ENCODE measurements at regions not wholly inside any gene's neighbourhood (a gene's known extent, or its start where the extent isn't known, plus 50 kb on each side); places are given as distances from the start of the nearest gene placed in this dataset.

DNA sequence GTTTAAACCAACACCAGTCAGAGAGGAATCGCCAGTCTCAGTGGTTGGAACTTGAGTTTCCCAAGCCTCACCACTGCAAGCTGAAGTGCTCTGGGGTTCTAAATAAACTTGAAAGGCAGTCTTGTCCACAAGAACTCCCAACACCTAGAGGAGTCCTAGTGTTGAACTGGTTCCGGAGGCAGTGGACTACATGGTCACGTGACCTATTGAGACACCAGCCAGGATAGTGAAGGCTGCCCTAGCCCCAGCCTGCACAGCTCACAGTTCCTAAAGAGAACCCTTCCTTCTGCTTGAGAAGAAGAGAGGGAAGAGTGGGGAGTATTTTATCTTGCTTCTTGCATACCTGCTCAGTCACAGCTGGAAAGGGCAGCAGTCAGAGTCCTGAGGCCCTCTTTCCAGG, 1012.7 kb upstream of the ADGRL3 start:
- no peak for DNase-seq
- Mint-ChIP-seq H3K36me3 (ENCODE audit: unreplicated experiment) (no peaks in the 10 kb centered on the region), H3K9me3 (ENCODE audit: unreplicated experiment) (no peaks in the 10 kb centered on the region), H3K4me3 (ENCODE audit: unreplicated experiment) (no peak overlapping the region), H3K27me3 (ENCODE audit: unreplicated experiment) (no peaks in the 10 kb centered on the region), H3K27ac (ENCODE audit: unreplicated experiment) (no peak overlapping the region), H3K4me1 (ENCODE audit: low read depth, unreplicated experiment) (no peaks in the 10 kb centered on the region)
- TF ChIP-seq, protein P1, sequence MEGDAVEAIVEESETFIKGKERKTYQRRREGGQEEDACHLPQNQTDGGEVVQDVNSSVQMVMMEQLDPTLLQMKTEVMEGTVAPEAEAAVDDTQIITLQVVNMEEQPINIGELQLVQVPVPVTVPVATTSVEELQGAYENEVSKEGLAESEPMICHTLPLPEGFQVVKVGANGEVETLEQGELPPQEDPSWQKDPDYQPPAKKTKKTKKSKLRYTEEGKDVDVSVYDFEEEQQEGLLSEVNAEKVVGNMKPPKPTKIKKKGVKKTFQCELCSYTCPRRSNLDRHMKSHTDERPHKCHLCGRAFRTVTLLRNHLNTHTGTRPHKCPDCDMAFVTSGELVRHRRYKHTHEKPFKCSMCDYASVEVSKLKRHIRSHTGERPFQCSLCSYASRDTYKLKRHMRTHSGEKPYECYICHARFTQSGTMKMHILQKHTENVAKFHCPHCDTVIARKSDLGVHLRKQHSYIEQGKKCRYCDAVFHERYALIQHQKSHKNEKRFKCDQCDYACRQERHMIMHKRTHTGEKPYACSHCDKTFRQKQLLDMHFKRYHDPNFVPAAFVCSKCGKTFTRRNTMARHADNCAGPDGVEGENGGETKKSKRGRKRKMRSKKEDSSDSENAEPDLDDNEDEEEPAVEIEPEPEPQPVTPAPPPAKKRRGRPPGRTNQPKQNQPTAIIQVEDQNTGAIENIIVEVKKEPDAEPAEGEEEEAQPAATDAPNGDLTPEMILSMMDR (IDR thresholded peaks at IDR 0.05; ENCODE audit: partially characterized antibody, unreplicated experiment), result no peak

GRCh38 chr4:60189286-60189685, 1010.8 kb upstream of the ADGRL3 start:
- TF ChIP-seq, protein P1 (IDR thresholded peaks at IDR 0.05; ENCODE audit: partially characterized antibody, unreplicated experiment), result no peak
- Mint-ChIP-seq H3K4me3 (ENCODE audit: unreplicated experiment) (no peak overlapping the region), H3K9me3 (ENCODE audit: unreplicated experiment) (no peaks in the 10 kb centered on the region), H3K36me3 (ENCODE audit: unreplicated experiment) (no peaks in the 10 kb centered on the region), H3K27me3 (ENCODE audit: unreplicated experiment) (no peaks in the 10 kb centered on the region), H3K4me1 (ENCODE audit: low read depth, unreplicated experiment) (no peaks in the 10 kb centered on the region), H3K27ac (ENCODE audit: unreplicated experiment) (no peak overlapping the region)
- no peak for DNase-seq

GRCh38 chr4:60194214-60194613, 1005.9 kb upstream of the ADGRL3 start:
- Mint-ChIP-seq H3K4me3 (ENCODE audit: unreplicated experiment) (no peak overlapping the region), H3K9me3 (ENCODE audit: unreplicated experiment) (no peaks in the 10 kb centered on the region), H3K27ac (ENCODE audit: unreplicated experiment) (no peak overlapping the region), H3K36me3 (ENCODE audit: unreplicated experiment) (no peaks in the 10 kb centered on the region), H3K4me1 (ENCODE audit: low read depth, unreplicated experiment) (no peaks in the 10 kb centered on the region), H3K27me3 (ENCODE audit: unreplicated experiment) (no peaks in the 10 kb centered on the region)
- TF ChIP-seq, protein P1 (IDR thresholded peaks at IDR 0.05; ENCODE audit: partially characterized antibody, unreplicated experiment), result no peak
- DNase-seq, result no peak

GRCh38 chr4:60195256-60195655, 1004.9 kb upstream of the ADGRL3 start:
- no peak for DNase-seq

DNA sequence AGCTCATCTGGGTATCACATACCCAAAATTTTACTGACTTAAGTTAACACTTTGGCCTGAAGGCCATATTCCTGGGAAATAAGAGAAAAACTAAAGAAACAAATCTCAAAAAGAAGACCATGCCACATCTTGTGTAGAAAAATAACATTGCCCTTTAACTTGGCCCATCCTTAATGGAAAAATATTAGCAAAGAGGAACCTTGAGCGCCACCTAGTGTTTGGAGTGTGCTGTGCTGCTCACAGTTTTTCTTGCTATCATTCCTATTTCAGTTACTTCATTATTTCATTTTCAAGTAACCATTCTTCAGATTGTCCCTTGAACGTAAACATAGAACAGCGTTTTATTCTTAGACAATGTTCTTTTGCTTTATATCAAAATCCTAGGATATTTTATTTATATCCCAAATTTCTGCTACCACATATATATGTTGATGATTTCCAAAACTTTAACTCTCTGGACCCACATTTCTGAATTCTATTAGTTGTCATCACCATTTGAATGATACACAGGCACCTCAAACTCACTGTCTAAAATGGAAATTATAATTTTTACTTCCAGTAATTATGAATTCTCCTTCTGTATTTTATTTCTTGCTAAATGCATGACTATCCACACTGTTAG, 999.0 kb upstream of the ADGRL3 start:
- no peaks in the 10 kb centered on the region for H3K9me3 Mint-ChIP-seq (ENCODE audit: unreplicated experiment)
- H3K27me3 Mint-ChIP-seq (ENCODE audit: unreplicated experiment), result no peaks in the 10 kb centered on the region
- no peak overlapping the region for H3K4me3 Mint-ChIP-seq (ENCODE audit: unreplicated experiment)
- no peaks in the 10 kb centered on the region for H3K4me1 Mint-ChIP-seq (ENCODE audit: low read depth, unreplicated experiment)
- peak; percentile 69 for DNase-seq
- H3K27ac Mint-ChIP-seq (ENCODE audit: unreplicated experiment), result no peak overlapping the region
- no peaks in the 10 kb centered on the region for H3K36me3 Mint-ChIP-seq (ENCODE audit: unreplicated experiment)
- TF ChIP-seq, protein P1 (IDR thresholded peaks at IDR 0.05; ENCODE audit: partially characterized antibody, unreplicated experiment), result peak; percentile 94

More at GRCh38 chr4:60195256-60195655, 1004.9 kb upstream of the ADGRL3 start:
- H3K36me3 Mint-ChIP-seq (ENCODE audit: unreplicated experiment), result no peaks in the 10 kb centered on the region
- H3K4me1 Mint-ChIP-seq (ENCODE audit: low read depth, unreplicated experiment), result no peaks in the 10 kb centered on the region
- H3K4me3 Mint-ChIP-seq (ENCODE audit: unreplicated experiment), result no peak overlapping the region
- no peak overlapping the region for H3K27ac Mint-ChIP-seq (ENCODE audit: unreplicated experiment)
- no peaks in the 10 kb centered on the region for H3K9me3 Mint-ChIP-seq (ENCODE audit: unreplicated experiment)
- H3K27me3 Mint-ChIP-seq (ENCODE audit: unreplicated experiment), result no peaks in the 10 kb centered on the region
- TF ChIP-seq, protein P1 (IDR thresholded peaks at IDR 0.05; ENCODE audit: partially characterized antibody, unreplicated experiment), result no peak
